ENCODE measurements at regions not wholly inside any gene's neighbourhood (a gene's known extent, or its start where the extent isn't known, plus 50 kb on each side); places are given as distances from the start of the nearest gene placed in this dataset.

DNA sequence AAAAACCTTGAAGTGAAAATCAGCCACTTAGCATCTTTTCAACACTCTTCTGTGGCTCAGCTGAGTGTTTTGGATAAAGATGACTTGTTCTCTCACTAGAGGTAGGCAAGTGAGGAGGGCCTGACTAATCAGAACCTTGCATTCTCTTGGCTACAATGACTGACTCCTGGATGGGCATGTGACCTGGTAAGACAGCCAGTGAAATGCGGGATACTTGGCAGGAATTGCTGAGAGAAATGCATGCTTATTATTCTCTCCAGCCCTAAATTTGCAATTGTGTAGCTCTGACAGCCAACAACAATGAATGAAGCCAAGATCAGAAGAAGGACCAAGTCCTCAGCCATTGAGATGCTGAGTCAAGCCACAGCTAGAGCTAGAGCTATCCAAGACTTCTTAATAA lies 490.5 kb upstream of the ZNF608 start:
- no peak for DNase-seq (ENCODE audit: low spot score)
- no peak overlapping the region for H3K27ac ChIP-seq (ENCODE audit: low read depth in 1 of 2, low read length in 2 of 2)
- no peaks in the 10 kb centered on the region for H3K27me3 ChIP-seq (ENCODE audit: control insufficient read depth in 4 of 4, insufficient read depth in 4 of 4, low read length in 3 of 4)
- no peaks in the 10 kb centered on the region for H3K4me1 ChIP-seq (ENCODE audit: control insufficient read depth in 4 of 4, insufficient read depth in 4 of 4, low read length in 3 of 4)
- H3K9me3 ChIP-seq (ENCODE audit: control insufficient read depth in 4 of 4, low read length in 3 of 4), result no peaks in the 10 kb centered on the region
- H3K36me3 ChIP-seq (ENCODE audit: control insufficient read depth in 4 of 4, insufficient read depth in 3 of 4, low read depth in 1 of 4, low read length in 3 of 4), result no peaks in the 10 kb centered on the region
- H3K4me3 ChIP-seq (ENCODE audit: low read depth in 1 of 3, low read length in 3 of 3), result no peak overlapping the region
- no peak for TF ChIP-seq HNF4A (conservative IDR thresholded peaks at IDR 0.05)
- TF ChIP-seq, protein P1, sequence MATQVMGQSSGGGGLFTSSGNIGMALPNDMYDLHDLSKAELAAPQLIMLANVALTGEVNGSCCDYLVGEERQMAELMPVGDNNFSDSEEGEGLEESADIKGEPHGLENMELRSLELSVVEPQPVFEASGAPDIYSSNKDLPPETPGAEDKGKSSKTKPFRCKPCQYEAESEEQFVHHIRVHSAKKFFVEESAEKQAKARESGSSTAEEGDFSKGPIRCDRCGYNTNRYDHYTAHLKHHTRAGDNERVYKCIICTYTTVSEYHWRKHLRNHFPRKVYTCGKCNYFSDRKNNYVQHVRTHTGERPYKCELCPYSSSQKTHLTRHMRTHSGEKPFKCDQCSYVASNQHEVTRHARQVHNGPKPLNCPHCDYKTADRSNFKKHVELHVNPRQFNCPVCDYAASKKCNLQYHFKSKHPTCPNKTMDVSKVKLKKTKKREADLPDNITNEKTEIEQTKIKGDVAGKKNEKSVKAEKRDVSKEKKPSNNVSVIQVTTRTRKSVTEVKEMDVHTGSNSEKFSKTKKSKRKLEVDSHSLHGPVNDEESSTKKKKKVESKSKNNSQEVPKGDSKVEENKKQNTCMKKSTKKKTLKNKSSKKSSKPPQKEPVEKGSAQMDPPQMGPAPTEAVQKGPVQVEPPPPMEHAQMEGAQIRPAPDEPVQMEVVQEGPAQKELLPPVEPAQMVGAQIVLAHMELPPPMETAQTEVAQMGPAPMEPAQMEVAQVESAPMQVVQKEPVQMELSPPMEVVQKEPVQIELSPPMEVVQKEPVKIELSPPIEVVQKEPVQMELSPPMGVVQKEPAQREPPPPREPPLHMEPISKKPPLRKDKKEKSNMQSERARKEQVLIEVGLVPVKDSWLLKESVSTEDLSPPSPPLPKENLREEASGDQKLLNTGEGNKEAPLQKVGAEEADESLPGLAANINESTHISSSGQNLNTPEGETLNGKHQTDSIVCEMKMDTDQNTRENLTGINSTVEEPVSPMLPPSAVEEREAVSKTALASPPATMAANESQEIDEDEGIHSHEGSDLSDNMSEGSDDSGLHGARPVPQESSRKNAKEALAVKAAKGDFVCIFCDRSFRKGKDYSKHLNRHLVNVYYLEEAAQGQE (IDR thresholded peaks at IDR 0.05), result no peak
- no peak overlapping the region for H3K9ac ChIP-seq (ENCODE audit: low read depth in 1 of 2, low read length in 2 of 2)
- 80% methylated on average over 1 of the region's 1 CpG for WGBS

DNA sequence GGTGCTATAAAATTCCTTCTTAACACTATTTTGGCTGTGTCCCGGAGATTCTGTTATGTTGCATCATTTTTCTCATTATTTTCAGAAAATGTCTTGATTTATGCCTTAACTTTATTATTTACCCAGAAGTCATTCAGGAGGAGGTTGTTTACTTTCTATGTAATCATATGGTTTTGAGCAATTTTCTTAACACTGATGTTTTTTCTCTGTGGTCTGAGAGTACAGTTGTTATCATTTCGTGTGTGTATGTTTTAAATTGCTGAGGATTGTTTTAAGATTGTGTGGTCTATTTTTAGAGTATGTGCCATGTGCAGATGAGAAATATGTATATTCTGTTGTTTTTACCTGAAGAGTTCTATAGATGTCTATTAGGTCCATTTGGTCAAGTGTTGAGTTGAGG lies 498.1 kb upstream of the ZNF608 start:
- no peaks in the 10 kb centered on the region for H3K36me3 ChIP-seq (ENCODE audit: control insufficient read depth in 4 of 4, insufficient read depth in 3 of 4, low read depth in 1 of 4, low read length in 3 of 4)
- H3K4me1 ChIP-seq (ENCODE audit: control insufficient read depth in 4 of 4, insufficient read depth in 4 of 4, low read length in 3 of 4), result no peaks in the 10 kb centered on the region
- TF ChIP-seq, protein P2, sequence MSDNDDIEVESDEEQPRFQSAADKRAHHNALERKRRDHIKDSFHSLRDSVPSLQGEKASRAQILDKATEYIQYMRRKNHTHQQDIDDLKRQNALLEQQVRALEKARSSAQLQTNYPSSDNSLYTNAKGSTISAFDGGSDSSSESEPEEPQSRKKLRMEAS (IDR thresholded peaks at IDR 0.05), result no peak
- TF ChIP-seq GABPA (IDR thresholded peaks at IDR 0.05 in 1 of 2, conservative IDR thresholded peaks at IDR 0.05 in 1 of 2), result no peak
- no peak for TF ChIP-seq YY1 (IDR thresholded peaks at IDR 0.05)
- no peaks in the 10 kb centered on the region for H3K27me3 ChIP-seq (ENCODE audit: control insufficient read depth in 4 of 4, insufficient read depth in 4 of 4, low read length in 3 of 4)
- 92% methylated on average over 2 of the region's 2 CpGs for WGBS
- H3K9ac ChIP-seq (ENCODE audit: low read depth in 1 of 2, low read length in 2 of 2), result no peak overlapping the region
- H3K27ac ChIP-seq (ENCODE audit: low read depth in 1 of 2, low read length in 2 of 2), result no peak overlapping the region
- no peak for DNase-seq (ENCODE audit: low spot score)
- no peaks in the 10 kb centered on the region for H3K9me3 ChIP-seq (ENCODE audit: control insufficient read depth in 4 of 4, low read length in 3 of 4)
- no peak overlapping the region for H3K4me3 ChIP-seq (ENCODE audit: low read depth in 1 of 3, low read length in 3 of 3)

DNA sequence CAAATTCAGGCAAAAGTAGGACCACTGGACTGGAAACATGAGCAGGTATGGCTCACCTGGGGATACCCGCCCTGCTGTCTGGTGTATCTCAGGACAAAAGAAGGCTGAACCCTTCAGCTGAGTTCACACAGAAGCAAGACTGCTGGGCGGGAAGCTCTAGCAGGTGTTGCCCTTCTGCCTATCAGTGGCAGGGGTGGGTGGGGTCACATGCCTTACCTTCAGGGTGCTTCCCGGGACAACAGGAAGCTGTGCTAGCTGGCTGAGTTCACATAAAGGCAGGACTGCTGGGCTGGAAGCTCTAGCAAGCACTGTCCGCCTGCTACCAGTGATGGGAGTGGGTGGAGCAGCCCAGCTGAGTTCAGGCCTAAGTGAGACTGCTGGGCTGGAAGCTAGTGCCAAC lies 498.8 kb upstream of the ZNF608 start:
- TF ChIP-seq, protein P2 (IDR thresholded peaks at IDR 0.05), result no peak
- no peak for TF ChIP-seq JUND (IDR thresholded peaks at IDR 0.05)
- no peak for TF ChIP-seq FOXA1 (IDR thresholded peaks at IDR 0.05)
- TF ChIP-seq, protein P3, sequence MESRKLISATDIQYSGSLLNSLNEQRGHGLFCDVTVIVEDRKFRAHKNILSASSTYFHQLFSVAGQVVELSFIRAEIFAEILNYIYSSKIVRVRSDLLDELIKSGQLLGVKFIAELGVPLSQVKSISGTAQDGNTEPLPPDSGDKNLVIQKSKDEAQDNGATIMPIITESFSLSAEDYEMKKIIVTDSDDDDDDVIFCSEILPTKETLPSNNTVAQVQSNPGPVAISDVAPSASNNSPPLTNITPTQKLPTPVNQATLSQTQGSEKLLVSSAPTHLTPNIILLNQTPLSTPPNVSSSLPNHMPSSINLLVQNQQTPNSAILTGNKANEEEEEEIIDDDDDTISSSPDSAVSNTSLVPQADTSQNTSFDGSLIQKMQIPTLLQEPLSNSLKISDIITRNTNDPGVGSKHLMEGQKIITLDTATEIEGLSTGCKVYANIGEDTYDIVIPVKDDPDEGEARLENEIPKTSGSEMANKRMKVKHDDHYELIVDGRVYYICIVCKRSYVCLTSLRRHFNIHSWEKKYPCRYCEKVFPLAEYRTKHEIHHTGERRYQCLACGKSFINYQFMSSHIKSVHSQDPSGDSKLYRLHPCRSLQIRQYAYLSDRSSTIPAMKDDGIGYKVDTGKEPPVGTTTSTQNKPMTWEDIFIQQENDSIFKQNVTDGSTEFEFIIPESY (IDR thresholded peaks at IDR 0.05), result no peak
- TF ChIP-seq FOXA2 (IDR thresholded peaks at IDR 0.05), result no peak
- TF ChIP-seq GABPA (IDR thresholded peaks at IDR 0.05 in 1 of 2, conservative IDR thresholded peaks at IDR 0.05 in 1 of 2), result no peak
- TF ChIP-seq HNF4G (IDR thresholded peaks at IDR 0.05), result no peak
- TF ChIP-seq EGR1 (IDR thresholded peaks at IDR 0.05; ENCODE audit: low read depth in 2 of 2), result no peak
- no peak for TF ChIP-seq YY1 (IDR thresholded peaks at IDR 0.05)
- no peak overlapping the region for H3K27ac ChIP-seq (ENCODE audit: low read depth in 1 of 2, low read length in 2 of 2)
- no peak for DNase-seq (ENCODE audit: low spot score)

More for the DNA sequence above, 498.8 kb upstream of the ZNF608 start:
- Histone ChIP-seq H3K36me3 (ENCODE audit: control insufficient read depth in 4 of 4, insufficient read depth in 3 of 4, low read depth in 1 of 4, low read length in 3 of 4) (no peaks in the 10 kb centered on the region), H3K27me3 (ENCODE audit: control insufficient read depth in 4 of 4, insufficient read depth in 4 of 4, low read length in 3 of 4) (no peaks in the 10 kb centered on the region), H3K9ac (ENCODE audit: low read depth in 1 of 2, low read length in 2 of 2) (no peak overlapping the region), H3K4me1 (ENCODE audit: control insufficient read depth in 4 of 4, insufficient read depth in 4 of 4, low read length in 3 of 4) (no peaks in the 10 kb centered on the region), H3K4me3 (ENCODE audit: low read depth in 1 of 3, low read length in 3 of 3) (no peak overlapping the region), H3K9me3 (ENCODE audit: control insufficient read depth in 4 of 4, low read length in 3 of 4) (no peaks in the 10 kb centered on the region)
- 86% methylated on average over 4 of the region's 4 CpGs for WGBS

Data from liver (tissue), 7 donors.